ENCODE measurements at regions not wholly inside any gene's neighbourhood (a gene's known extent, or its start where the extent isn't known, plus 50 kb on each side); places are given as distances from the start of the nearest gene placed in this dataset.

DNA sequence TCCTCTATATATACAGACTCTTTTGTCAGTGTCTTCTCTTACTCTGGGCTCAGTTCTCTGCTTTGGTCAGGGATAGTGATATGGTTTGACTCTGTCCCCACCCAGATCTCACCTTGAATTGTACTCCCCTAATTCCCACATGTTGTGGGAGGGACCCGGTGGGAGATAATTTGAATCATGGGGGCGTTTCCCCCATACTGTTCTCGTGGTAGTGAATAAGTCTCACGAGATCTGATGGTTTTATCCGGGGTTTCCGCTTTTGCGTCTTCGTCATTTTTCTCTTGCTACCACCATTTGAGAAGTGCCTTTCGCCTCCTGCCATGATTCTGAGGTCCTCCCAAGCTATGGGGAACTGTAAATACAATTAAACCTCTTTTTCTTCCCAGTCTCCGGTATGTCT lies 144.4 kb downstream of the GLUD2 start:
- TF ChIP-seq, protein P1, sequence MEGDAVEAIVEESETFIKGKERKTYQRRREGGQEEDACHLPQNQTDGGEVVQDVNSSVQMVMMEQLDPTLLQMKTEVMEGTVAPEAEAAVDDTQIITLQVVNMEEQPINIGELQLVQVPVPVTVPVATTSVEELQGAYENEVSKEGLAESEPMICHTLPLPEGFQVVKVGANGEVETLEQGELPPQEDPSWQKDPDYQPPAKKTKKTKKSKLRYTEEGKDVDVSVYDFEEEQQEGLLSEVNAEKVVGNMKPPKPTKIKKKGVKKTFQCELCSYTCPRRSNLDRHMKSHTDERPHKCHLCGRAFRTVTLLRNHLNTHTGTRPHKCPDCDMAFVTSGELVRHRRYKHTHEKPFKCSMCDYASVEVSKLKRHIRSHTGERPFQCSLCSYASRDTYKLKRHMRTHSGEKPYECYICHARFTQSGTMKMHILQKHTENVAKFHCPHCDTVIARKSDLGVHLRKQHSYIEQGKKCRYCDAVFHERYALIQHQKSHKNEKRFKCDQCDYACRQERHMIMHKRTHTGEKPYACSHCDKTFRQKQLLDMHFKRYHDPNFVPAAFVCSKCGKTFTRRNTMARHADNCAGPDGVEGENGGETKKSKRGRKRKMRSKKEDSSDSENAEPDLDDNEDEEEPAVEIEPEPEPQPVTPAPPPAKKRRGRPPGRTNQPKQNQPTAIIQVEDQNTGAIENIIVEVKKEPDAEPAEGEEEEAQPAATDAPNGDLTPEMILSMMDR (IDR thresholded peaks at IDR 0.05; ENCODE audit: low read depth, low read length): no peak
- no peak for TF ChIP-seq EZH2phosphoT487 (IDR thresholded peaks at IDR 0.05; ENCODE audit: low read depth)
